ENCODE measurements at regions not wholly inside any gene's neighbourhood (a gene's known extent, or its start where the extent isn't known, plus 50 kb on each side); places are given as distances from the start of the nearest gene placed in this dataset.

DNA sequence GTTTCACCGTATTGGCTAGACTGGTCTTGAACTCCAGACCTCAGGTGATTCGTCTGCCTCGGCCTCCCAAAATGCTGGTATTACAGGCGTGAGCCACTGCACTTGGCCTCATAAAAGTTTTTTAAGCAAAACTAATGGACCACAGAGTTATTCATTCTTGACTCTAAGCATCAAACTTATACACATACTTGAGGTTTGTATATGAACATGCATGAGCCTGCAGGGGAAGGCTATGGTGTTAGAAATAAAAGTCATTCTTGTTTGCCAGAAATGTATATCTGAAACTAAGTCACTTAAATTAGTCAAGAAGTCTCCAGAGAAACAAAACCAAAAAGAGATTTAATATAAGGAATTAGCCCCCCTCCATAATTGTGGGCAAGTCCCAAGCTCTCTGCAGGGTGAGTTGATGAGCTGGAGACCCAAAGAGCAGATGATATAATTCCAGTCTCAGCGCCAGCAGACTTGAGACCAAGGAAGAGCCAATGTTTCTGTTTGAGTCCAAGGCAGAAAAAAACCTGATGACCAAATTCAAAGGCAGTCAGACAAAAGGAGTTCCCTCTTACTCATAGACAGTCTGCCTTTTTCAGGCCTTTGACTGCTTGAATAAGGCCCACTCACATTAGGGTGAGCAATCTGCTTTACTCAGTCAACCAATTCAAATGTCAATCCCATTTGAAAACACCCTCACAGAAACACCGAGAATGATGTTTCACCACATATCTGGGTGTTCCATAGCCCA, 69.0 kb upstream of the DSG1 start:
- peaks cover 0 to 12% (median 8%) of the 10 kb centered on the region in 4 donors for H3K4me1 ChIP-seq
- intact Hi-C loops (cut with DNase I; ENCODE audit: low total_unique reads): no loop called here
- H3K27me3 ChIP-seq: no peaks in the 10 kb centered on the region
- 88 to 96% (median 94%) methylated on average over 6 of the region's 6 CpGs for WGBS, 5 donors
- no peak overlapping the region for H3K27ac ChIP-seq
- TF ChIP-seq POLR2A (IDR thresholded peaks at IDR 0.05) (no peak), POLR2AphosphoS5 (IDR thresholded peaks at IDR 0.05) (no peak), EP300 (IDR thresholded peaks at IDR 0.05) (no peak)
- TF ChIP-seq, protein P1, sequence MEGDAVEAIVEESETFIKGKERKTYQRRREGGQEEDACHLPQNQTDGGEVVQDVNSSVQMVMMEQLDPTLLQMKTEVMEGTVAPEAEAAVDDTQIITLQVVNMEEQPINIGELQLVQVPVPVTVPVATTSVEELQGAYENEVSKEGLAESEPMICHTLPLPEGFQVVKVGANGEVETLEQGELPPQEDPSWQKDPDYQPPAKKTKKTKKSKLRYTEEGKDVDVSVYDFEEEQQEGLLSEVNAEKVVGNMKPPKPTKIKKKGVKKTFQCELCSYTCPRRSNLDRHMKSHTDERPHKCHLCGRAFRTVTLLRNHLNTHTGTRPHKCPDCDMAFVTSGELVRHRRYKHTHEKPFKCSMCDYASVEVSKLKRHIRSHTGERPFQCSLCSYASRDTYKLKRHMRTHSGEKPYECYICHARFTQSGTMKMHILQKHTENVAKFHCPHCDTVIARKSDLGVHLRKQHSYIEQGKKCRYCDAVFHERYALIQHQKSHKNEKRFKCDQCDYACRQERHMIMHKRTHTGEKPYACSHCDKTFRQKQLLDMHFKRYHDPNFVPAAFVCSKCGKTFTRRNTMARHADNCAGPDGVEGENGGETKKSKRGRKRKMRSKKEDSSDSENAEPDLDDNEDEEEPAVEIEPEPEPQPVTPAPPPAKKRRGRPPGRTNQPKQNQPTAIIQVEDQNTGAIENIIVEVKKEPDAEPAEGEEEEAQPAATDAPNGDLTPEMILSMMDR (IDR thresholded peaks at IDR 0.05): no peak
- no peaks in the 10 kb centered on the region for H3K9me3 ChIP-seq
- no peak overlapping the region for H3K4me3 ChIP-seq
- no peak for DNase-seq
- no peaks in the 10 kb centered on the region for H3K36me3 ChIP-seq

DNA sequence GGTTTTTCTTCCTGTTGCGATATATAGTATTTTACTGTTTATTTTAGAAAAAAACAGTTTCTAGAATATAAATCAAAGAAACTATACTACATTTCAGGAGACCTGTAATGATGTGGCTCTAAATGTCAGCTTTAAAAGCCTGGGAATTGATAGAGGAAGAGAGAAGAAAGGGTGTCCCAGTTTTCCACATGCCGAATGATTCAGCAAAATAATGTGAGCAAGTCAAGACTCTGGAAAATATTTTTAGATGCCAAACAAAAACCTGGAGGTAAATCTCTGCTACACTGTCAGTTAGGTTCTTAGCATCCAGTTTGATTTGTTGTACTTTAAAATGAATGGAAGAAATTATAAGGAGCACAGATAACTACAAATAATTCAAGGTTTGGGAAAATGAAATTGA, 67.1 kb upstream of the DSG1 start:
- TF ChIP-seq, protein P1 (IDR thresholded peaks at IDR 0.05): no peak
- TF ChIP-seq EP300 (IDR thresholded peaks at IDR 0.05) (no peak), POLR2AphosphoS5 (IDR thresholded peaks at IDR 0.05) (no peak), POLR2A (IDR thresholded peaks at IDR 0.05) (no peak)
- no peak for DNase-seq
- no peak overlapping the region for H3K4me3 ChIP-seq
- H3K4me1 ChIP-seq: no peaks in the 10 kb centered on the region
- H3K27ac ChIP-seq: no peak overlapping the region
- intact Hi-C loops (cut with DNase I; ENCODE audit: low total_unique reads): no loop called here
- no peaks in the 10 kb centered on the region for H3K36me3 ChIP-seq
- 71 to 82% (median 79%) methylated on average over 2 of the region's 2 CpGs for WGBS, 5 donors
- no peaks in the 10 kb centered on the region for H3K9me3 ChIP-seq
- no peaks in the 10 kb centered on the region for H3K27me3 ChIP-seq

DNA sequence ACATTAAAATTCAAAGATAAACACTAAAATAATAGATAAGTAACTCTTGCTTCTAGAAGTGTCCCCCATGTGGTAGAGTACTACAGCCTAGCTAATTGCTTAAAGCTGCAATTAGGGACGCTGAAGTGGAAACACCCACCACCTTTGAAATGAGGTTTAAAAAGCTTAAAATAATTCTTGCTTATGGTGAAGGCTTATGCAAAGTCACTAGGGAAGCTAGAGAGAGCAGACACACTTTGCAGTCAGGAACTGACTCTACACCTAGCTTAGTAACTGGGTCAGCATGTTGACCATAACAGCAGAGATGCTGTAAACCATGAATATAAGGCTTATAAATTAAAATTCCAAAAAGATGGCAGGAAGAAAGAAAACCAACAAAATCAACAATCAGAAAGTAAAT, 65.4 kb upstream of the DSG1 start:
- intact Hi-C loops (cut with DNase I; ENCODE audit: low total_unique reads): no loop called here
- H3K27me3 ChIP-seq: no peaks in the 10 kb centered on the region
- TF ChIP-seq EP300 (IDR thresholded peaks at IDR 0.05): no peak
- no peak for TF ChIP-seq POLR2A (IDR thresholded peaks at IDR 0.05)
- TF ChIP-seq, protein P1 (IDR thresholded peaks at IDR 0.05): no peak
- TF ChIP-seq POLR2AphosphoS5 (IDR thresholded peaks at IDR 0.05): no peak
- no peak overlapping the region for H3K27ac ChIP-seq
- no peaks in the 10 kb centered on the region for H3K4me1 ChIP-seq
- no peaks in the 10 kb centered on the region for H3K36me3 ChIP-seq
- no peak overlapping the region for H3K4me3 ChIP-seq
- WGBS, 5 donors: 56 to 86% (median 68%) methylated on average over 1 of the region's 1 CpG
- no peaks in the 10 kb centered on the region for H3K9me3 ChIP-seq
- DNase-seq: no peak

DNA sequence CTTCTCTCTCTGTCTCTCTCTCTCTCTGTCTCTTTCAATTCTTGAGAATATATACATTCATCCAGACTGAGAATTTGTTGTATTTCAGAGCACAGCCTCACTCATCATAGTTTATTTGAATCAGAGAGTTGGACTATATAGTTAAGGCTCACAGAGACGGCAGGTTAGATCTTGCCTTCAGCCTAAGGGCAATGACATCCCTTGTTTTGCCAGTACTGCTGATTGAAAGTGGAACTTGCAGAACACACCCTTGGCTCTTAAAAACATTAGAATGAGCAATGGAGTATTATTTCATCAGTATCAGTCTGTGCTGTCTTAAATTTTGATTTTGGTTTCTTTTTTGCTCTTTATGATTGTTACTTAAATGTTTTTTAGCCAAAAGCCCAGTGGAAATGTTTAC, 62.0 kb upstream of the DSG1 start:
- WGBS, 5 donors: 77 to 94% (median 86%) methylated on average over 1 of the region's 1 CpG
- no peak for DNase-seq
- no peak overlapping the region for H3K27ac ChIP-seq
- no peaks in the 10 kb centered on the region for H3K27me3 ChIP-seq
- TF ChIP-seq, protein P1 (IDR thresholded peaks at IDR 0.05): no peak
- TF ChIP-seq POLR2AphosphoS5 (IDR thresholded peaks at IDR 0.05) (no peak), EP300 (IDR thresholded peaks at IDR 0.05) (no peak)
- no peak overlapping the region for H3K4me3 ChIP-seq
- H3K4me1 ChIP-seq: no peaks in the 10 kb centered on the region
- H3K36me3 ChIP-seq: no peaks in the 10 kb centered on the region
- intact Hi-C loops (cut with DNase I; ENCODE audit: low total_unique reads): no loop called here
- no peaks in the 10 kb centered on the region for H3K9me3 ChIP-seq
